ENCODE measurements at regions not wholly inside any gene's neighbourhood (a gene's known extent, or its start where the extent isn't known, plus 50 kb on each side); places are given as distances from the start of the nearest gene placed in this dataset.

GRCh38 chr2:239640676-239641578 lies 240.1 kb upstream of the HDAC4 start:
- Histone ChIP-seq H3K4me1 (ENCODE audit: control insufficient read depth, extremely low read depth, insufficient read depth, low read length) (no peaks in the 10 kb centered on the region), H3K9ac (ENCODE audit: control insufficient read depth, extremely low read depth, insufficient read depth, low read length) (no peak overlapping the region), H2AFZ (ENCODE audit: control insufficient read depth, low read length) (no peak overlapping the region), H3K4me3 (ENCODE audit: control insufficient read depth in 2 of 3, extremely low read depth in 1 of 3, insufficient read depth in 2 of 3, low read depth in 1 of 3, low read length in 3 of 3) (no peak overlapping the region), H3K27ac (ENCODE audit: control insufficient read depth, insufficient read depth, low read length) (no peak overlapping the region), H3K4me2 (ENCODE audit: control insufficient read depth, extremely low read depth, insufficient read depth, low read depth, low read length) (no peak overlapping the region), H3K27me3 (ENCODE audit: control insufficient read depth, extremely low read depth, insufficient read depth, low read length) (no peaks in the 10 kb centered on the region), H3K36me3 (ENCODE audit: control insufficient read depth in 2 of 2, extremely low read depth in 1 of 2, insufficient read depth in 2 of 2, low read length in 2 of 2) (no peaks in the 10 kb centered on the region), H3K9me3 (ENCODE audit: control insufficient read depth, low read depth, low read length) (peaks cover 6% of the 10 kb centered on the region), H4K20me1 (ENCODE audit: control insufficient read depth, extremely low read depth, insufficient read depth, low read length) (no peaks in the 10 kb centered on the region), H3K9me1 (ENCODE audit: control insufficient read depth, extremely low read depth, insufficient read depth, low read length) (no peaks in the 10 kb centered on the region), H3K79me2 (ENCODE audit: control insufficient read depth, insufficient read depth, low read length) (no peaks in the 10 kb centered on the region)
- FAIRE-seq (no peak), DNase-seq (ENCODE audit: low read depth, low spot score) (no peak)
- no peak for TF ChIP-seq EZH2 (IDR thresholded peaks at IDR 0.05; ENCODE audit: low read length)
- TF ChIP-seq, protein P1, sequence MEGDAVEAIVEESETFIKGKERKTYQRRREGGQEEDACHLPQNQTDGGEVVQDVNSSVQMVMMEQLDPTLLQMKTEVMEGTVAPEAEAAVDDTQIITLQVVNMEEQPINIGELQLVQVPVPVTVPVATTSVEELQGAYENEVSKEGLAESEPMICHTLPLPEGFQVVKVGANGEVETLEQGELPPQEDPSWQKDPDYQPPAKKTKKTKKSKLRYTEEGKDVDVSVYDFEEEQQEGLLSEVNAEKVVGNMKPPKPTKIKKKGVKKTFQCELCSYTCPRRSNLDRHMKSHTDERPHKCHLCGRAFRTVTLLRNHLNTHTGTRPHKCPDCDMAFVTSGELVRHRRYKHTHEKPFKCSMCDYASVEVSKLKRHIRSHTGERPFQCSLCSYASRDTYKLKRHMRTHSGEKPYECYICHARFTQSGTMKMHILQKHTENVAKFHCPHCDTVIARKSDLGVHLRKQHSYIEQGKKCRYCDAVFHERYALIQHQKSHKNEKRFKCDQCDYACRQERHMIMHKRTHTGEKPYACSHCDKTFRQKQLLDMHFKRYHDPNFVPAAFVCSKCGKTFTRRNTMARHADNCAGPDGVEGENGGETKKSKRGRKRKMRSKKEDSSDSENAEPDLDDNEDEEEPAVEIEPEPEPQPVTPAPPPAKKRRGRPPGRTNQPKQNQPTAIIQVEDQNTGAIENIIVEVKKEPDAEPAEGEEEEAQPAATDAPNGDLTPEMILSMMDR (optimal IDR thresholded peaks at IDR 0.05 in 1 of 3, IDR thresholded peaks at IDR 0.05 in 1 of 3, conservative IDR thresholded peaks at IDR 0.05 in 1 of 3; ENCODE audit: extremely low read depth in 1 of 3, insufficient read depth in 2 of 3, low read length in 3 of 3) = no peak
- dilution Hi-C loops (cut with MboI; ENCODE audit: extremely low pct_ligation_motif_present, low sequenced_read_pairs) = no loop called here

GRCh38 chr2:239640210-239640609 lies 239.4 kb upstream of the HDAC4 start:
- no peaks in the 10 kb centered on the region for H3K4me1 ChIP-seq (ENCODE audit: control insufficient read depth, extremely low read depth, insufficient read depth, low read length)
- no peak overlapping the region for H2AFZ ChIP-seq (ENCODE audit: control insufficient read depth, low read length)
- H3K4me3 ChIP-seq (ENCODE audit: control insufficient read depth in 2 of 3, extremely low read depth in 1 of 3, insufficient read depth in 2 of 3, low read depth in 1 of 3, low read length in 3 of 3) = no peak overlapping the region
- H3K4me2 ChIP-seq (ENCODE audit: control insufficient read depth, extremely low read depth, insufficient read depth, low read depth, low read length) = no peak overlapping the region
- no peaks in the 10 kb centered on the region for H4K20me1 ChIP-seq (ENCODE audit: control insufficient read depth, extremely low read depth, insufficient read depth, low read length)
- no peak for TF ChIP-seq EZH2 (IDR thresholded peaks at IDR 0.05; ENCODE audit: low read length)
- TF ChIP-seq, protein P1 (optimal IDR thresholded peaks at IDR 0.05 in 1 of 3, IDR thresholded peaks at IDR 0.05 in 1 of 3, conservative IDR thresholded peaks at IDR 0.05 in 1 of 3; ENCODE audit: extremely low read depth in 1 of 3, insufficient read depth in 2 of 3, low read length in 3 of 3) = no peak
- H3K27ac ChIP-seq (ENCODE audit: control insufficient read depth, insufficient read depth, low read length) = no peak overlapping the region
- no peaks in the 10 kb centered on the region for H3K9me1 ChIP-seq (ENCODE audit: control insufficient read depth, extremely low read depth, insufficient read depth, low read length)
- H3K36me3 ChIP-seq (ENCODE audit: control insufficient read depth in 2 of 2, extremely low read depth in 1 of 2, insufficient read depth in 2 of 2, low read length in 2 of 2) = no peaks in the 10 kb centered on the region
- H3K9ac ChIP-seq (ENCODE audit: control insufficient read depth, extremely low read depth, insufficient read depth, low read length) = no peak overlapping the region
- no peak for FAIRE-seq
- DNase-seq (ENCODE audit: low read depth, low spot score) = no peak
- H3K27me3 ChIP-seq (ENCODE audit: control insufficient read depth, extremely low read depth, insufficient read depth, low read length) = no peaks in the 10 kb centered on the region
- dilution Hi-C loops (cut with MboI; ENCODE audit: extremely low pct_ligation_motif_present, low sequenced_read_pairs) = no loop called here
- H3K9me3 ChIP-seq (ENCODE audit: control insufficient read depth, low read depth, low read length) = peaks cover 6% of the 10 kb centered on the region
- no peaks in the 10 kb centered on the region for H3K79me2 ChIP-seq (ENCODE audit: control insufficient read depth, insufficient read depth, low read length)

All from keratinocyte (primary cell).